ENCODE measurements at regions not wholly inside any gene's neighbourhood (a gene's known extent, or its start where the extent isn't known, plus 50 kb on each side); places are given as distances from the start of the nearest gene placed in this dataset.

- TF ChIP-seq RAD21 (IDR thresholded peaks at IDR 0.05 in 1 of 2, conservative IDR thresholded peaks at IDR 0.05 in 1 of 2; ENCODE audit: low read depth in 2 of 2, low read length in 2 of 2) (no peak), YY1 (IDR thresholded peaks at IDR 0.05; ENCODE audit: low read depth, low read length) (no peak), POLR2AphosphoS5 (IDR thresholded peaks at IDR 0.05; ENCODE audit: low read depth, low read length) (no peak), TEAD4 (IDR thresholded peaks at IDR 0.05; ENCODE audit: low read depth, low read length) (no peak), CBX5 (IDR thresholded peaks at IDR 0.05; ENCODE audit: low read depth, low read length) (no peak), CHD2 (IDR thresholded peaks at IDR 0.05; ENCODE audit: low read length) (no peak)
These were observed 98.4 kb downstream of the ADRB2 start (continued) for GRCh38 chr5:148924817-148925216.

Data from H1 (cell line).